ENCODE measurements at regions not wholly inside any gene's neighbourhood (a gene's known extent, or its start where the extent isn't known, plus 50 kb on each side); places are given as distances from the start of the nearest gene placed in this dataset.

- TF ChIP-seq CTCF (conservative IDR thresholded peaks at IDR 0.05; ENCODE audit: low read depth, low read length) (no peak), POLR2A (IDR thresholded peaks at IDR 0.05; ENCODE audit: low read depth, low read length) (no peak), RFX5 (IDR thresholded peaks at IDR 0.05; ENCODE audit: low read depth, low read length) (no peak), FOS (IDR thresholded peaks at IDR 0.05; ENCODE audit: low read depth, low read length) (no peak), USF2 (IDR thresholded peaks at IDR 0.05; ENCODE audit: low read depth, low read length) (no peak), ELK1 (IDR thresholded peaks at IDR 0.05; ENCODE audit: borderline replicate concordance, low read depth, low read length) (no peak), CHD1 (IDR thresholded peaks at IDR 0.05; ENCODE audit: low read depth, low read length) (no peak)
These were observed 520.3 kb downstream of the CDH9 start for GRCh38 chr5:26518065-26518464.

Data from IMR-90 (cell line).